Dedifferentiated amniotic fluid mesenchymal stem cell (primary cell): ENCODE measurements at regions not wholly inside any gene's neighbourhood (a gene's known extent, or its start where the extent isn't known, plus 50 kb on each side); places are given as distances from the start of the nearest gene placed in this dataset.
A peak's percentile ranks its signal among the peaks of the same experiment; 100 is the strongest.

Experiments used
- DNase-seq: peaks from one replicate; pipeline ENCODE4 v3.0.0-alpha.2; 2016; ENCODE audit errors: extremely low spot score

DNA sequence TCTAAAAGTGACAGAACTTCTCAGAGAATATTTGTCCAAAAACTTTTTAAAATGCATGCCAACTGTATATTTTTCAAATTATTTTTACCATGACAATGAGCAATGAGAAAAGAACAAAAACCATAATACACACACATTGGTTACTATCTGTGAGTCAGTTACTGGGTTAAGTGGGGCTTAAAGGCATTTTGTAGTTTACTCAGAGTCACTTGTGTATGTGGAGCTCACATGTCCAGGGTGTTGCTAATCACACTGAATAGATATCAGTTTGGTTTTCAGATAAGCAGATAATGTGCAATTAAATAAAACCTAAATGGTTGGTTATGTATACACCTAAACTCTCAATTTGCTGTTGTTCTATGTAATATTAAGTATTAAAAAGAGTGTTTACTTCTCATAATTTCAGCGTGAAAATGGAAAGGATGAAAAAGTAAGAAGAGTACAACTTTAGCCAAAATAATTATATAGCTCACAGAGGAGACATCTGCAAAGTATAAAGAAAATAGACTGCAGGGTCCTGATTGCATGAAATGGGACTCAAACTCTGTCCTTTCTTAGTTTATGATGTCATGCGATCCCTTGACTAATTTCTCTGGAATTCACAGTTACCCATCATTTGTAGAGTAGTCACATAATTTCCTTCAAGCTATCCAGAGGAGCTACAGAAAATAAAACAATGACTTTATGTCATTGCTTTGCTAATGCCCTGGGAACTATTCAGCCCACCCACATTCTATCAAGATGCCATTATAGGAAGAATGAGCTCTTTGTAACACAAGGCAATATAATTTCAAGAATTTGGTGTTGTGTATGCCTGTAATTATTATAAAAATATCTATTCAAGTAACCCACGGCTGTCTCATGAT lies 388.0 kb upstream of the ZNF608 start:
- peak; percentile 84 for DNase-seq

DNA sequence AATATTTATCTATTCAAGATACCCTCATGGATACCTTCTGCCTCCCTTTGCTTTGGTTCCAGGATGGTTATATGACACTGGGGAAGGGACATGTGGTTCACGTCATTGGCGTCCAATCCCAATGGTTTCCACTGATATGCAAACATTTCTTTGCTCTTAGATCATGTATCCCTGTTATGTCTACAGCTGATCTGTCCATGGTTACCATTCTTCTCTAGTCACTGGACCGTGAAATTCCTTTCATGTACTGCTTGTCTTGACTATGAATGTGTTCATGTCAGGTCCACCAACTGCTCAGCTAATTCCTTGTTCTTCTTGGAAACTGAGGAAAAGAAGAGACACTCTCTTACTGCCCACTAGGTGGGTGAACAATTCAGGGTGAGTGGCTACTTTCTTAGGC lies 391.1 kb upstream of the ZNF608 start:
- no peak for DNase-seq

DNA sequence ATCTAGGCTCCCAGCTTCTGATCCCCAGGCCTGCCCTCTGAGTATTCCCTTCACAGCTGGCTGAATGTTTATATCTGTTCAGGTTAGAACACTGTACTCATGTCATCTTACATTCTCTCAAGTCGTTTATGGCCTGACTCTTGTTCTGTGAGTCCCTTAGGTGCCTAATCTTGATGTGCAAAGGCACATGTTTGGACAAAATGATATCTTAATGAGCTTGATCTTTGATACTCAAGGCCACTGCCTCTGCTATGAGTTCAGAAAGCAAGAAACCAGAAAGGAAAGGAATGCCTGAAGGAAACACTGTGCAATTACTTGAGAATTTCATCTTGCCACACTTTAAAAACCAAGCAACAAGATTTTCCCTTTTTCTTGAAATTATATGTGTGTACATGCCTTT lies 391.8 kb upstream of the ZNF608 start:
- DNase-seq, result no peak

DNA sequence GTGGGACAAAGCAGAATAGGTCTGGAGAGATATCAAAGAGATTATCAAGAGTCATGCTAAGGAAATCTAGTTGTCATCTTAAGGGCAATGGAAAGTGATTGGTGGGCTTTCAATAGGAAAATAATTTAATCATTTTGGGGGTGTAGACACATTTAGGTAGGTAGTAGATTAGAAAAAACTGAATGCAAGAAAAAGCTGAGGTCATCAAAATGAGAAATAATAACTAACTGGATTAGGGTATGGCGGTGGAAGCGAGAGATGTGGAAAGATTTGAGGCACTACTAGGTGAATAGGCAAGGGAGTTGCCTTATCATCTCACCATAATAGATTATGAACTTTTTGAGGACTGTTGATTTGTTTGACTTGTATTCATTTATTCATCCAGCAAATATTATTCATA lies 393.2 kb upstream of the ZNF608 start:
- no peak for DNase-seq

DNA sequence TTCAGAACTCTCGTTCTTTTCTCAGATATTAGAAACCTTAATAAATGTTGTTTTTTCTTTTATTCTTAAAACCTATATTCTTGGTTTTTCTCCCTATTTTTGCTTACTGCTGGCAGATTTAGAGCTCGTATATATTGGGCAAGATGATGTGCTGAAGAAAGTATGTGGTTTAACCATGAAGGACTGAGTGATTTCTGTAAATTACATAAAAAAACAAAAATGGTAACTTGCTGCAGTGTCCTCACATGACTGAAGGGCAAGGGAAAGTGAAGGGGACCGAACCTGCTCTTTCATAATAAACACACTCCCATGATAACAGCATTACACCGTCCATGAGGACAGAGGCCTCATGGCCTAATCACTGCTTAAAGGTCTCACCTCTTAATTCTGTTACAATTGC lies 393.8 kb upstream of the ZNF608 start:
- DNase-seq, result no peak

DNA sequence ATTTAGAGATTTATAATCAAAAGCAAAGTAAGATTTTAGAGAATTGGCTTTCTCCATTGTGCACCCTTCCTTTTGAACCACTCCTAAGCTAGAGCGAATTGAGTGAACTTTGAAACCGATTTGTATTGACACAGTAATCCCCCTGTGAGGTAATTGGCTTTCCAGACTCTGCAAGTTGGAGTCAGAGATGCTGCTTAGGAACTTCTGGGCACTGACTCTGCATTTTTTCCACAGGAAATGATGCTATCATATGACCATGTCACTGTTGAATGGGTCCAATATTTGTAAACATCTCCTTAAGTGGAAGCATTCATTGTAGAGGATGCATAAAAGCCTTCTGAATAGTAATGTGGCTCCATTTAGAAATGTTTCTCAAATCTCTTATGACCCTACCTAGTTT lies 394.4 kb upstream of the ZNF608 start:
- peak; percentile 96 for DNase-seq

DNA sequence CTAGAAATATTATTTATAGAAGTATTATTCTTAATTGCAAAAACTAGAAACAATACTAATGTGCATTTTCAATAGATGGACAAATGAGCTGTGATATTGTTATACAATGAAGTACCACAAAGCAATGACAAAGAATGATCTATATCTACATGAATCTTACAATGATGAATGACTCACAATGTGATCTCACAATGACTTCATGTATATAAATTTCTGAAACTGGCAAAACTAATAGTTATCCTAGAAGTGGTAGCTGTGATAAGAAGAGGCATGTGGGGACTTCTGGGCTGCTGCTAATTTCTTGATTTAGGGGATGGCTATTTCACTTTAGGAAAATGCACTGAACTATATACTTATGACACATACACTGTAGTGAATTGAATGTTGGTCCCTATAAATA lies 396.0 kb upstream of the ZNF608 start:
- DNase-seq, result no peak

DNA sequence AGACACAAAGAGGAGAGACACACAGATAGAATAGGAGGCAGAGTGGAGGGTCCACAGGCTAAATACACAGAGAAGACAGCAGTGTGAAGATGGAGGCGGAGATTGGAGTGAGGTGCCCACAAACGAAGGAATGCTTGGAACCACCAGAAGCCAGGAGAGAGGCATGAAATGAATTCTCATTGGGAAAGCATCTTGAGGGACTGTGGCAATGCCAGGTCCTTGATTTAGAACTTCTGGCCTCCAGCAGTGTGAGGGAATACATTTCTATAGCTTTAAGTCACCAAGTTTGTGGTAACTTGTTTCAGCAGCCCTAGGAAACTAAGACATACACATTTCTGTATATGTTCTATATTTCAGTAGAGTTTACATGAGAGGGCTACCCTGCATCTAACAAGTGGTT lies 396.6 kb upstream of the ZNF608 start:
- no peak for DNase-seq

DNA sequence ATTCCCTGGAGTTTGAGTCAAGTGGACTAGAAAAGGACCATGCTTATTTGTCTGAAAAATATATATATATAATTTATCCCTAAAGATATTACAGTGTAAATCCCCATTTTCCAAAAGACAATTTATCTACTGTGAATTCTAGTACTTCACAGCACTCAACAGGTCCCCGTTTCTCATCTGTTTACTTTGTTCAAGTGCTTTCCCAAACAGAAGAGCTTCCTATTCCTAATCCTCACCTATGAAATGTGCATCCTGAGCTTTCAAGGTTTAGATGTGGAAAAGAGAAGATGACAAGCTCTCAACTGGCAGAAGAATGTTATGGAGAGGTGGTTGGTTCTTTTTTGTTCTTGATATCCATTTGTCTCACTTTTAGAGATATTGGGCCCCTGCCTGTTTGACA lies 401.6 kb upstream of the ZNF608 start:
- no peak for DNase-seq

DNA sequence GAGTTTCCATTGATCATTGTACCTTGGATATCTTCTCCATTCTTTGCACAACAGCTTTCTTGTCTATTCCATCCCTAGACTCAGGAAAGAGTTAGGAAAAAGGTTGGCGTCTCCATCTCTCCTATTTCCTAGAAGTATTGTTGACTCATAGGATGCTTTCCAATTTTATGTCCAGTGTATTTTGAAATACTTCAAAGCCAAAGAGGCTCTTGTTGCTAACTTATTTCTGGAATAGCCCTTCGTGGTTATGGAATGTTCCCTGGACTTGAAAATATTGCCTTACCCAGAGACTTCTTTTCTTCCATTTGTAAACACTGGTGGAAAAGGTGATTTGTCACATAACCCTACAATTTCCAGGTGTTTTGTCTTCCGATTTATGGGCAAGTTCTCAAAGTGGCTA lies 402.3 kb upstream of the ZNF608 start:
- DNase-seq, result no peak

DNA sequence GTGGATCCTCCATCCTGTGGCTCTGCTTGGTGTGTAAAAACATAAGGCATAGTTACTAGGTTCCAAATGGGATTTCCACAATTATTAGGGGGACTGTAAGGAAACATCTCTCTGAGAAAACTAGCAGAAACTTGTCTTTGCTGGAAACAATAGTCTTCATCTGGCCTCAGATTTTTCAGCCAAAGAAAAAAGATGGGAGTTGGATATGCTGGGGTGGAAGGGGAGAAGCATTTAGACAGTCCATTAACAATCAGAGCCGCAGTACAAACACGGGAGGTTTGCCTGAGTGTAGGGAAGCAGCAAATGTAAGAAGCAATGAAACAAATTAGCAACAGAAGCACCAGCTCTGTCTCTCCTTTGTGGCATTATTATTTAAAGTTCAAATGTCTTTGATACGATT lies 402.7 kb upstream of the ZNF608 start:
- no peak for DNase-seq

DNA sequence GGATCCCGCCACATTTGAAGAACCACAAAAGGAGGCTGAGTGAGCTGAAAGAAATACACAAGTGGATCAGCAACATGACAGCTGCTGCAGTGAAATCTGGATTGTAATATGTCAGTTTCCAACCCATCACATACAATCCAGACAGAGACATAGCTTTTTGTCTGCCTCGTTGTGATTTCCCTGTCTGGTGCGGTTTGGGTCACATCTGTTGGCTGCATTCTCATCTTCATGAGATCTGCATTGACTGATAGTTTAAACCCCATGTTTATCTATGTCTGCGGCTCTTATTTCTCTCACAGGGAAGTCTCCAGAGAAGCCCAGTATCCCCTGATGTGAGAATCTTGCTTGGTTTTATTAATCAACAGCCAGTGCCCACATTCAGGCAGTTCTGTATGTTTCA lies 403.1 kb upstream of the ZNF608 start:
- DNase-seq, result no peak

DNA sequence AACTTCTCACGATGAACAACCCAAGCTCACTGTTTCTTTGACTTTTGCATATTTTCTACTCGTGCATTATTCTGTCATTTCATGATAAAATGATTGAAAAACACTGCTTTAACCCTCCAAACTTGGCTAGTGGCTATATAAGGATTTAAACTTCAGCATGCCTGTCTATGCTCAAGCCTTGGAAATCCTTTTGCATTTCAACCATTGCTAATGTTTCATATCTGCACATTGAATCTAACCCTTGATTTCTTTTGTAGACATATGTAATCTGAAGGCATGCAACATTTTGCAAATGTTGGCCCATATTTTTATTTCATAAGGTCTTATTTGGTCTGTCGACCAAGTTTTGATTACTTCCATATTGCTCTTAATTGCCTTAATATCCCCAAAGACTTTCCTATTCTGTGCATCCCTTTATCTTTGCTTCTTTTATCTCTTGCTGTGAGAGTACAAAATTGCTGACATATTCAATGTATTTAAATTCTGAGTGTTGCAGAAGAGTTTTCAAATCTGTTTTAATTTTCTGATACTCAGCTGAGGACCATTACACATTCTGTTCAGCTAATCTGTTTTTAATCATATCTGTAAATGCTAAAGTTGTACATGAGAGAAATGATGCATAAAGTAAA lies 403.7 kb upstream of the ZNF608 start:
- DNase-seq, result peak; percentile 69

DNA sequence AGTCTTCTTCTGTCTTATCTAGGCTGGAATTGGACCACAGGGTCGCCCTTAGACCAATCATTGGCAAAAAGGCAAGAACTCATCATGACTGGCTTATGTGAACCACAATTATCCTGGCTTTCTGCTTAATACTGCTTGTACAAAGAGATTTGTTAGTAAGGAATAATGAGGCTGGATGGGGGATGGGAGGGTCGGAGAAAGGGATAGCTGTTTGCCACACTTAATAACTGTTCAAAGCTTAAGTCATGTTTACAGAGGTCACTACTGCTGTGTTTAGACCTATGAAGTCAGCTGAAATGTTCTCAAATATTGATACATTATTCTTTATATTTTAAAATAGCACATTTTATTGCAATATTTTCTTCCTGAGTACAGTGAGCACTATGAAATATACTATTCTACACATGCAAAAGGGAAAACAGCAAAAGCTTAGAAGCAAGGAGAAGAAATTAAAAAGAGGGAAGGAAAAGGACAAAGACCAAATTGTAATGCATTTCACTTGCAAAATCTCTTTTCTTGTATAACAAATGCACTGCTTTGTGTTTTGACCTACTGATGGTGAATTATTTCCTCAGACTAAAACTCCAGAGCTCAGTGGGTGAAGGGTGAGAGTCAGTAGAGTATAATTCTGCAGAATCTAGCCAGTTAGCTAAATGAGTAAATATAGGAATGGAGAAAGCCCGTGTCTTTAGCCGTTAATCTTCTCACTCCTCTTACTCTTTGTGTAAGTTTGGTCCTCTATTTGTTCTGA lies 404.9 kb upstream of the ZNF608 start:
- no peak for DNase-seq

DNA sequence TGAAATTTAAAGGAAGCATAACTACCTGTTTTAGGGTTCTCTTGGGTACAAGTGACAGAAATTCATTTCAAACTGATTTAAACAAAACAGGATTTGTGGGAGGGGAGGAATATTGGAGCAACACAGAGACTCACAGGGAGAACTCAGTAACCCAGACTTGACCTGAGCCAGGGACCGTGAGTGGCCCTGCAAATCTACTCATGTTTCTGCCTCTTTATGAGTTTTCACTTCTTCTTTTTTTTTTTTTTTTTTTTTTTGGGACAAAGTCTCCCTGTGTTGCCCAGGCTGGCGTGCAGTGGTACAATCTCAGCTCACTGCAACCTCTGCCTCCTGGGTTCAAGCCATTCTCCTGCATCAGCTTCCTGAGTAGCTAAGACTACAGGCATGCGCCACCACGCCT lies 405.6 kb upstream of the ZNF608 start:
- DNase-seq, result no peak

DNA sequence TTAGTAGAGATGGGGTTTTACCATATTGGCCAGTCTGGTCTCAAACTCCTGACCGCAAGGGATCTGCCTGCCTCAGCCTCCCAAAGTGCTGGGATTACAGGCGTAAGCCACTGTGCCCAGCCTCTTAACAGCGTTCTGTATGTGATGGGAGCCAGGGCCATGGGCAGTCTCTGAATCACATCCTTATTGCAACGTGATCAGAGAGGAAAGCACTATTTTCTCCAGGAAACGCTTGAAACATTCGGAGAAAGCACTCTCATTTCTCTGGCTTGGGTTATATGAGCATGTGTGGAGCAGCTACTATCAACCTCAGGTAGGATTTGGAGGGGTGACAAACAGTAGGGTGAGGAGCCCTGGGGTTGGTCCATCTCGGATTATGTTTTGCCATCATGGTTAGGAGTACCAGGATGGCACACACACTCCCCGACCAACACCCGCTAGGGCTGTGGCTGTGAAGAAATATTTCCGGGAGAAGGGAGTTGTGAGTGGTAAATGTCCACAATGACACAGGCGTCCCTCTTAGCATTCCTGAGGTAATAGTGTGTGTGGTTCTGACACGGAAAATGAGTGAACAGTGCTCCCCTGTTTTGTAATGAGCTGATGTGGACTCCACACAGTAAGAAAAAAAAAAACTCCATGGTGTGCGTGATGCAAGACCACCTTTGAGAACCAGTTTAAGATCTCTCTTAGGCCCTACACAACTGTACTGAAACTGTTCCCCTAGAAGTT lies 406.2 kb upstream of the ZNF608 start:
- DNase-seq, result no peak

DNA sequence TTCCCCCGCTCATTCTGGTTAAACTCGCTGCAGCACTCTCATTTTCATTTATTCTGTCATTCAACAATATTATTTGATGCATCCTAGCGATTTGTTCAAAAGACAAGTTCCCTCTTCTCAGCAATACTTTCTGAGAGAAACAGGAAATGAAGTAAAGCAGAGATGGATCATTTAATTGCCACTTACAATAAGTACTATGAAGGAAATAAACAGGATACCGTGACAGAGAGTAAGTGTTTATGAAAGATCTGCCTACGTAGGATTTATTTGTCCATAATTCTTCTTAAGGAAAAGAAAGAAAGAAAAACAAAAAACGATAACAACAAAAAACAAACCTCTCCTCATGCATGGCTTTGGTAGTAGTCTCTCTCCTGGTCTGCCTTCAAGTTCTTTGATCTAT lies 406.8 kb upstream of the ZNF608 start:
- no peak for DNase-seq

DNA sequence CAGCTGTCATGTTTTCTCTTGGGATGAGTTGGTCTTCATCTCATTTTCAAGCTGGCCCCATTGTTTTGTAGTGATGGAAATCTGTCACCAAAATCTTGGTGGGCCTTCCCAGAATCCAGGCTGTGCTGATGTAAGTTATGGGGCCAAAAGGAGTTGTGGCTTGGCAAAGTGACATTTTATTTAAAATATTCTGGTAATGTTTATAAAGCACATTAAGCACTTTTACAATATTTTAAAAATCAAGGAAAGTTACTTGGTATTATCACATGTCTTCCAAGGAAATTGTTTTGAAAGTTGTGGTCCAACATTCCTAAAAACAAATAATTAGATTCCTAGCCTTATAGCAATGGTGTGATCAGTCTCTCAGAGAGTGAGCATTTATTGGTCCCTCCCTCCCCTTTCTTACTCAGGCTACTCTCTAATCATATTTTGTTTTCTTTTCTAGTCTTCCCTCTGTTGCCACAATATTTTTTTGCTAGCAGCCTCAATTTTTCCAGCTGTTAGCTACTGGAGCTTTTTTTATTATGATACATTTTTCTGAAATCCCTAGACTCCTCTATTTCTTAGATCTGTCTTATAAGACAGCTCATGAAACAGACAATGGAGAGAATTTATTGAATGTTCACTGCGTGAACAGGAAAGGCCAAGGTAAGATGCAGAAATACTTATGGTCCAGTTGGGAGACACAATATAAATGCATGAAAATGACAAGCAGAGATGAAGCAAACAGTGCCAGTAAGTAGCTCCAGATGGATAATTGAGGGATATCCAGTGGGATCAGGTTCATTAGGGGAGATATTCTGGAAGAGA lies 408.1 kb upstream of the ZNF608 start:
- peak; percentile 55 for DNase-seq

DNA sequence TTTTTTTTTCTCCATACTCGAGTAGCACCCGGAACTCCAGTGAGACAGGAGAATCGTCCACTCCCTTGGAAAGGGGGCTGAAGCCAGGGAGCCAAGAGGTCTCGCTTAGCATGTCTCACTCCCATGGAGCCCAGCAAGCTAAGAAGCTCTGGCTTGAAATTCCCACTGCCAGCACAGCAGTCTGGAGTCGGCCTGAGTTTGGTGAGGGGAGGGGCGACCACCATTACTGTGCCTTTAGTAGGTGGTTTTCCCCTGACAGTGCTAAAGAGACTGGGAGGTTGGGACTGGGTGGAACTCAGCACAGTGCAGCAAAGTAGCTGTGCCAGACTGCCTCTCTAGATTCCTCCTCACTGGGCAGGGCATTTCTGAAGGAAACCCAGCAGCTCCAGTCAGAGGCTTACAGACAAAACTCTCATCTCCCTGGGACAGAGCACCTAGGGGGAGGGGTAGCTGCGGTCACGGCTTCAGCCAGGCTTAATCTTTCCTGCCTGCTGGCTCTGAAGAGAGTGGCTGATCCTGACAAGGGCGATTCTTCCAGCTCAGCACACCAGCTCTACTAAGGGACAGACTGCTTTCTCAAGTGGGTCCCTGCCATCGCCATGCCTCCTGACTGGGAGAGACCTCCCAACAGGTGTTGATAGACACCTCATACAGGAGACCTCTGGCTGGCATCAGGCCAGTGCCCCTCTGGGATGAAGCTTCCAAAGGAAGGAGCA lies 414.5 kb upstream of the ZNF608 start:
- no peak for DNase-seq

DNA sequence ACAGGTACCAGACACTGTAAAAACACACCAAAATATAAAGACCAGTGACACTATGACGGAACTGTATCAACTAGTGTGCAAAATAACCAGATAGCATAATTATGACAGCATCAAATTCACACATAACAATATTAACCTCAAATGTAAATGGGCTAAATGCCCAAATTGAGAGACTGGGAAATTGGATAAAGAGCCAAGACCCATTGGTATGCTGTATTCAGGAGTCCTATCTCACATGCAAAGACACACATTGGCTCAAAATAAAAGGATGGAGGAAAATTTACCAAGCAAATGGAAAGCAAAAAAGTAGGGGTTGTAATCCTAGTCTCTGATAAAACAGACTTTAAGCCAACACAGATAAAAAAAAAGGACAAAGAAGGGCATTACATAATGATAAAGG lies 416.3 kb upstream of the ZNF608 start:
- DNase-seq, result no peak

DNA sequence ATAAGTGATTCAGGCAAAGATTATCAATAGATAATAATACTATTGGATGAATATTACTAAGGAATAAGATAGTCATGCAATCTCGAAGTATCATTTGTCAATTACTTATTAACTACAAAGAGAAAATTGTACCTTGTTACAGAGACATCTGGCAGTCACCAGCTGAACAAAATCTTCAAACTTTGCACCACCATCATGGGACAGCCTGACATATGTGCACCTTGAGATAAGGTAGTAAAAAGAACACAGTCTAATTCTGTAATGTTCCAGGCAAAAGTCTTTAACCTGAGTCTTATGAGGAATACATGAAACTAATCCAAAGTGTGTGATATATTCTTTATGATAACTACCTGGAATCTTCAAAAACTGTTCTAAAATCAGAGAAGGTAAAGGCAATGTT lies 423.0 kb upstream of the ZNF608 start:
- DNase-seq, result no peak
